K562 (cell line): ENCODE measurements at regions not wholly inside any gene's neighbourhood (a gene's known extent, or its start where the extent isn't known, plus 50 kb on each side); places are given as distances from the start of the nearest gene placed in this dataset.

Experiments
- ATAC-seq: fragments of 200-7000 bp; cut with Tn5 transposase; 3 replicates; pipeline ENCODE4 v1.9.1; 2020; ENCODE audit warnings: moderate library complexity
- BruUV-seq: library from RNA; stranded (reverse); fragments of 400-500 nt; replicated peaks from 2 replicates; lab custom pipeline; 2021; lab: Mats Ljungman, UMichigan
- CTCF ChIA-PET: fragments of 300-600 bp; formaldehyde crosslinking; extraction: SDS; loops from one replicate; lab custom pipeline; 2021; ENCODE audit warnings: low intra/inter-chr PET ratio; lab: Yijun Ruan, JAX
- POLR2A ChIA-PET: fragments of 300-600, 350-650 bp; sonication (Branson Sonifier 250); formaldehyde crosslinking; extraction: SDS; loops from one replicate; lab custom pipeline; 2021; ENCODE audit warnings: antibody characterized with exemption, inconsistent platforms; lab: Yijun Ruan, JAX
- DNase-seq, 4 experiments: peaks; one replicate each; pipeline versions ENCODE4 v3.0.0 to v3.0.0-alpha.2; 2011 to 2018; ENCODE audit warnings: low spot score in 3 of 4, mixed read lengths in 3 of 4; ENCODE audit errors: extremely low read depth in 1 of 4
- FAIRE-seq: peaks from 2 replicates; lab custom pipeline; 2011; peaks lifted over from hg19 to GRCh38; lab: Jason Lieb, UNC
- H2AFZ ChIP-seq: 2 replicates; pipeline ENCODE4 v1.6.0; 2011; ENCODE audit warnings: low read depth, low read length, control low read depth, inconsistent platforms
- H3K27ac ChIP-seq: fragments of 200-600 bp; 3 replicates; pipeline ENCODE4 v1.8.0; 2011; ENCODE audit warnings: low read depth, mild to moderate bottlenecking, control low read depth, inconsistent platforms, low read length, moderate library complexity, mixed read lengths; ENCODE audit errors: extremely low read depth
- H3K27me3 ChIP-seq, 2 experiments: fragments of 300-600 bp in 1 of 2; 2 replicates in 1 of 2; 3 replicates in 1 of 2; pipeline versions ENCODE4 v1.6.0 to v1.8.0; 2011; ENCODE audit warnings: inconsistent platforms in 2 of 2, low read length in 2 of 2, mild to moderate bottlenecking in 1 of 2, mixed read lengths in 1 of 2, moderate library complexity in 1 of 2; ENCODE audit not compliant: control insufficient read depth in 2 of 2, insufficient read depth in 2 of 2
- H3K36me3 ChIP-seq: fragments of 300-600 bp; 3 replicates; pipeline ENCODE4 v1.8.0; 2011; ENCODE audit warnings: mild to moderate bottlenecking, low read length, inconsistent platforms; ENCODE audit not compliant: control insufficient read depth, insufficient read depth
- H3K4me1 ChIP-seq, 2 experiments: fragments of 200-600 bp in 1 of 2; replicated peaks in 1 of 2; 2 replicates in 1 of 2; 3 replicates in 1 of 2; pipeline versions ENCODE4 v1.5.1 to v1.8.0; 2011; ENCODE audit warnings: inconsistent platforms in 2 of 2, low read length in 2 of 2, mild to moderate bottlenecking in 1 of 2, mixed read lengths in 1 of 2, moderate library complexity in 1 of 2; ENCODE audit not compliant: control insufficient read depth in 2 of 2, insufficient read depth in 2 of 2
- H3K4me2 ChIP-seq: 2 replicates; pipeline ENCODE4 v1.6.1; 2011; ENCODE audit warnings: low read length, control low read depth, inconsistent platforms, mixed read lengths; ENCODE audit not compliant: insufficient read depth
- H3K4me3 ChIP-seq: fragments of 200-600 bp; sonication (generic), shearing (Covaris generic); 2 replicates; pipeline ENCODE4 v1.5.1; 2016; ENCODE audit warnings: control low read depth, inconsistent platforms
- H3K79me2 ChIP-seq: fragments of 200-600 bp; 3 replicates; pipeline ENCODE4 v1.8.0; 2011; ENCODE audit warnings: low read length, inconsistent platforms; ENCODE audit not compliant: control insufficient read depth, insufficient read depth
- H3K9ac ChIP-seq, 2 experiments: 2 replicates each; pipeline versions ENCODE4 v1.6.0 to v1.6.1; 2011; ENCODE audit warnings: low read depth in 2 of 2, low read length in 2 of 2, control low read depth in 1 of 2, inconsistent platforms in 1 of 2, mild to moderate bottlenecking in 1 of 2, mixed read lengths in 1 of 2; ENCODE audit not compliant: insufficient read depth in 1 of 2
- H3K9me1 ChIP-seq: one replicate; pipeline ENCODE4 v1.6.0; 2011; ENCODE audit warnings: inconsistent platforms, mild to moderate bottlenecking, low read length, moderate library complexity; ENCODE audit not compliant: control insufficient read depth, insufficient read depth
- H3K9me3 ChIP-seq: replicated peaks from 2 replicates; pipeline ENCODE4 v1.5.1; 2011; ENCODE audit warnings: low read depth, low read length, inconsistent platforms; ENCODE audit not compliant: control insufficient read depth, insufficient read depth
- H4K20me1 ChIP-seq: replicated peaks from 2 replicates; pipeline ENCODE4 v1.6.1; 2011; ENCODE audit warnings: low read length, inconsistent platforms, mixed read lengths; ENCODE audit not compliant: control insufficient read depth, insufficient read depth
- COPS2 ChIP-seq: fragments of 450-650 bp; conservative IDR thresholded peaks from 2 replicates; pipeline ENCODE4 v1.6.1; 2016; ENCODE audit warnings: mild to moderate bottlenecking, moderate library complexity
- MAFG ChIP-seq: fragments of 450-650 bp; conservative IDR thresholded peaks from 2 replicates; pipeline ENCODE4 v1.6.1; 2016; ENCODE audit warnings: missing genetic modification characterization, missing compliant biosample characterization
- NEUROD1 ChIP-seq: fragments of 150-350 bp; IDR thresholded peaks from 2 replicates; pipeline ENCODE4 v1.6.1; 2014; ENCODE audit warnings: borderline replicate concordance, low read length, low read depth; ENCODE audit not compliant: partially characterized antibody
- NFE2L1 ChIP-seq: fragments of 450-650 bp; IDR thresholded peaks from 2 replicates; pipeline ENCODE4 v1.6.1; 2016; ENCODE audit warnings: missing genetic modification characterization, low read depth, mild to moderate bottlenecking, missing compliant biosample characterization, moderate library complexity, borderline replicate concordance
- PCBP2 ChIP-seq: fragments of 200-400 bp; formaldehyde crosslinking; IDR thresholded peaks from 2 replicates; pipeline ENCODE4 v1.6.1; 2018; ENCODE audit warnings: low read length, low read depth, mild to moderate bottlenecking, moderate library complexity; ENCODE audit not compliant: poor library complexity, severe bottlenecking
- SETDB1 ChIP-seq: IDR thresholded peaks from one replicate; pipeline ENCODE4 v1.6.1; 2012; ENCODE audit warnings: low read length, control low read depth, inconsistent platforms
- SRSF7 ChIP-seq: fragments of 200-400 bp; formaldehyde crosslinking; optimal IDR thresholded peaks from 2 replicates; pipeline ENCODE3; 2017; ENCODE audit warnings: mild to moderate bottlenecking, low read depth, low read length
- TCF7L2 ChIP-seq: fragments of 150-350 bp; IDR thresholded peaks from 2 replicates; pipeline ENCODE4 v1.6.1; 2016; ENCODE audit warnings: low read depth, mild to moderate bottlenecking, low read length, moderate library complexity
- ZFP1 ChIP-seq: fragments of 450-650 bp; formaldehyde crosslinking; IDR thresholded peaks from 2 replicates; pipeline ENCODE4 v1.4.0; 2020; ENCODE audit warnings: mild to moderate bottlenecking, mixed read lengths
- WGBS: fragments of 100-300 bp; shearing (Covaris generic); methylation state at CpG from one replicate; pipeline ENCODE4 v1.1.6; 2016; ENCODE audit warnings: low coverage, mixed read lengths; ENCODE audit not compliant: insufficient coverage; ENCODE audit errors: missing lambda C conversion rate; 5-methylcytosine and 5-hydroxymethylcytosine counted together
- in situ Hi-C: fragments of 300-500 bp; cut with MboI; formaldehyde crosslinking; loops from 4 replicates; pipeline ENCODE4 v1.15.0; 2018; ENCODE audit warnings: inconsistent platforms, mixed read lengths
- intact Hi-C: fragments of 100-400 bp; cut with micrococcal nuclease; formaldehyde crosslinking; loops from 2 replicates; pipeline ENCODE4 v1.14.2; 2022
- TF ChIP-seq, protein P1 (sequence below): fragments of 450-650 bp; formaldehyde crosslinking; IDR thresholded peaks from 2 replicates; pipeline ENCODE4 v1.4.0; 2022; ENCODE audit warnings: missing genetic modification characterization

DNA sequence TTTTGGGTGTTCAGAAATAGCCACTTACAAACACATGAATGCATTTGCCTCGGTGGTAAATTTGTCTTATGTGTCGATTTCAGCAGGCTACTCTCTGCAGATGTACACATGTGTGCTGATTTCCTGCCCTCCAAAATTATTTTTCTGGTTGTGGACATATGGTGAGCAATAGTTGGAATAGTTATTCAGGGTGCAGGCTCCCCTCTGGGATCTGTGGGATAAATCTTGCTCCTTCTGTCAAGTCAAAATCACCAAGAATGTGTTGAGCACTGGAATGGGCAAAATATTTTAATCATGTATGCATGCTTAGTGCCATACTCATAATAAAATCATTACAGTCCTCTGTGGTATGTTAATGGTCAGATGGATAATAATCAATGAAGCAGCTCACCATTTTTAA lies 684.5 kb downstream of the BCL11A start:
- no peaks in the 10 kb centered on the region; the same call in 1 of the 2 replicates for H4K20me1 ChIP-seq
- no peak for DNase-seq
- no peaks in the 10 kb centered on the region for H3K27me3 ChIP-seq
- no peaks in the 10 kb centered on the region for H3K79me2 ChIP-seq
- H3K36me3 ChIP-seq: no peaks in the 10 kb centered on the region
- in situ Hi-C loops (no loop called here), intact Hi-C loops (no loop called here)
- H3K9me3 ChIP-seq: no peaks in the 10 kb centered on the region
- CTCF ChIA-PET: no interaction called here
- H3K9ac ChIP-seq: no peak overlapping the region
- TF ChIP-seq PCBP2 (no peak), COPS2 (no peak), TCF7L2 (no peak), NFE2L1 (tag) (no peak), SETDB1 (no peak), ZFP1 (no peak), SRSF7 (no peak), MAFG (tag) (no peak), NEUROD1 (no peak)
- TF ChIP-seq, protein P1, sequence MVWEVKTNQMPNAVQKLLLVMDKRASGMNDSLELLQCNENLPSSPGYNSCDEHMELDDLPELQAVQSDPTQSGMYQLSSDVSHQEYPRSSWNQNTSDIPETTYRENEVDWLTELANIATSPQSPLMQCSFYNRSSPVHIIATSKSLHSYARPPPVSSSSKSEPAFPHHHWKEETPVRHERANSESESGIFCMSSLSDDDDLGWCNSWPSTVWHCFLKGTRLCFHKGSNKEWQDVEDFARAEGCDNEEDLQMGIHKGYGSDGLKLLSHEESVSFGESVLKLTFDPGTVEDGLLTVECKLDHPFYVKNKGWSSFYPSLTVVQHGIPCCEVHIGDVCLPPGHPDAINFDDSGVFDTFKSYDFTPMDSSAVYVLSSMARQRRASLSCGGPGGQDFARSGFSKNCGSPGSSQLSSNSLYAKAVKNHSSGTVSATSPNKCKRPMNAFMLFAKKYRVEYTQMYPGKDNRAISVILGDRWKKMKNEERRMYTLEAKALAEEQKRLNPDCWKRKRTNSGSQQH (CRISPR knock-in tag): no peak
- no peak for FAIRE-seq
- H3K9me1 ChIP-seq: no peaks in the 10 kb centered on the region
- WGBS: 0% methylated on average over 2 of the region's 2 CpGs
- no peak for ATAC-seq
- no peak overlapping the region for H3K27ac ChIP-seq
- no peak overlapping the region for H2AFZ ChIP-seq
- POLR2A ChIA-PET: no interaction called here
- no peak overlapping the region for H3K4me3 ChIP-seq
- H3K4me2 ChIP-seq: no peak overlapping the region
- H3K4me1 ChIP-seq: no peaks in the 10 kb centered on the region
- BruUV-seq: no TSS peak
